Liver (tissue), 8 donors: ENCODE measurements at regions not wholly inside any gene's neighbourhood (a gene's known extent, or its start where the extent isn't known, plus 50 kb on each side); places are given as distances from the start of the nearest gene placed in this dataset.

Experiments
- DNase-seq: peaks from one replicate; pipeline ENCODE4 v3.0.0-alpha.2; 2017; ENCODE audit warnings: low spot score
- H3K27ac ChIP-seq, 2 donors: one replicate each; pipeline ENCODE4 v1.7.0; 2013; ENCODE audit warnings: inconsistent platforms in 2 of 2, low read length in 2 of 2, control low read depth in 1 of 2, low read depth in 1 of 2, mild to moderate bottlenecking in 1 of 2
- H3K27me3 ChIP-seq, 4 donors: one replicate each; pipeline versions ENCODE4 v1.6.1 to v1.7.0; 2013; ENCODE audit warnings: low read length in 3 of 4, inconsistent platforms in 1 of 4, mild to moderate bottlenecking in 1 of 4, moderate library complexity in 1 of 4; ENCODE audit not compliant: control insufficient read depth in 4 of 4, insufficient read depth in 4 of 4
- H3K36me3 ChIP-seq, 4 donors: one replicate each; pipeline versions ENCODE4 v1.6.1 to v1.7.0; 2013; ENCODE audit warnings: low read length in 3 of 4, mild to moderate bottlenecking in 3 of 4, low read depth in 1 of 4, moderate library complexity in 1 of 4; ENCODE audit not compliant: control insufficient read depth in 4 of 4, insufficient read depth in 3 of 4
- H3K4me1 ChIP-seq, 4 donors: one replicate each; pipeline versions ENCODE4 v1.6.1 to v1.7.0; 2013; ENCODE audit warnings: low read length in 3 of 4, mild to moderate bottlenecking in 3 of 4, moderate library complexity in 1 of 4; ENCODE audit not compliant: control insufficient read depth in 4 of 4, insufficient read depth in 4 of 4
- H3K4me3 ChIP-seq, 3 donors: one replicate each; pipeline versions ENCODE4 v1.6.1 to v1.7.0; 2013; ENCODE audit warnings: low read length in 3 of 3, control low read depth in 1 of 3, low read depth in 1 of 3, mild to moderate bottlenecking in 1 of 3
- H3K9ac ChIP-seq, 2 donors: one replicate each; pipeline ENCODE4 v1.7.0; 2013; ENCODE audit warnings: low read length in 2 of 2, mild to moderate bottlenecking in 2 of 2, moderate library complexity in 2 of 2, control low read depth in 1 of 2, low read depth in 1 of 2
- H3K9me3 ChIP-seq, 4 donors: one replicate each; pipeline versions ENCODE4 v1.6.1 to v1.7.0; 2013; ENCODE audit warnings: low read length in 3 of 4; ENCODE audit not compliant: control insufficient read depth in 4 of 4
- EGR1 ChIP-seq, 2 donors: IDR thresholded peaks; 2 replicates each; pipeline ENCODE4 v1.6.1; 2016 to 2018; ENCODE audit warnings: antibody characterized with exemption in 2 of 2, low read depth in 2 of 2
- FOXA1 ChIP-seq: IDR thresholded peaks from 2 replicates; pipeline ENCODE4 v1.6.1; 2016; ENCODE audit warnings: antibody characterized with exemption
- FOXA2 ChIP-seq: IDR thresholded peaks from 2 replicates; pipeline ENCODE4 v1.6.1; 2016; ENCODE audit warnings: antibody characterized with exemption
- GABPA ChIP-seq, 2 donors: IDR thresholded peaks in 1 of 2; conservative IDR thresholded peaks in 1 of 2; 2 replicates each; pipeline ENCODE4 v1.6.1; 2016; ENCODE audit warnings: antibody characterized with exemption in 2 of 2, mild to moderate bottlenecking in 1 of 2, moderate library complexity in 1 of 2
- HNF4A ChIP-seq, 2 donors: conservative IDR thresholded peaks; 2 replicates each; pipeline ENCODE4 v1.6.1; 2016; ENCODE audit warnings: antibody characterized with exemption in 2 of 2, mild to moderate bottlenecking in 2 of 2
- HNF4G ChIP-seq: IDR thresholded peaks from 2 replicates; pipeline ENCODE4 v1.6.1; 2016; ENCODE audit warnings: antibody characterized with exemption
- JUND ChIP-seq, 2 donors: IDR thresholded peaks; 2 replicates each; pipeline ENCODE4 v1.6.1; 2016; ENCODE audit warnings: antibody characterized with exemption in 2 of 2
- NR2F2 ChIP-seq: IDR thresholded peaks from 2 replicates; pipeline ENCODE4 v1.6.1; 2016; ENCODE audit warnings: antibody characterized with exemption
- RAD21 ChIP-seq, 2 donors: IDR thresholded peaks; 2 replicates each; pipeline ENCODE4 v1.6.1; 2016; ENCODE audit warnings: antibody characterized with exemption in 2 of 2, mild to moderate bottlenecking in 2 of 2
- RXRA ChIP-seq, 2 donors: IDR thresholded peaks; 2 replicates each; pipeline ENCODE4 v1.6.1; 2017 to 2018; ENCODE audit warnings: antibody characterized with exemption in 2 of 2, mild to moderate bottlenecking in 1 of 2
- SP1 ChIP-seq: IDR thresholded peaks from 2 replicates; pipeline ENCODE4 v1.6.1; 2018; ENCODE audit warnings: antibody characterized with exemption, mild to moderate bottlenecking
- TAF1 ChIP-seq: conservative IDR thresholded peaks from 2 replicates; pipeline ENCODE4 v1.6.1; 2016; ENCODE audit warnings: antibody characterized with exemption, mild to moderate bottlenecking
- YY1 ChIP-seq: IDR thresholded peaks from 2 replicates; pipeline ENCODE4 v1.6.1; 2016; ENCODE audit warnings: antibody characterized with exemption, mild to moderate bottlenecking
- WGBS: extraction: QIAGEN DNeasy Blood & Tissue Kit; methylation state at CpG from one replicate; pipeline ENCODE4 v1.1.7; 2013; 5-methylcytosine and 5-hydroxymethylcytosine counted together
- TF ChIP-seq, protein P1 (sequence below): IDR thresholded peaks from 2 replicates; pipeline ENCODE4 v1.6.1; 2016; ENCODE audit warnings: antibody characterized with exemption
- TF ChIP-seq, protein P2 (sequence below): fragments of 150-350 bp; IDR thresholded peaks from 2 replicates; pipeline ENCODE4 v1.5.1; 2017; ENCODE audit warnings: improper control_type of control experiment, low read depth, low read length; ENCODE audit not compliant: missing input control
- TF ChIP-seq, protein P3 (sequence below): IDR thresholded peaks from 2 replicates; pipeline ENCODE4 v1.6.1; 2016; ENCODE audit warnings: antibody characterized with exemption, mild to moderate bottlenecking
- TF ChIP-seq, protein P4 (sequence below): IDR thresholded peaks from 2 replicates; pipeline ENCODE4 v1.6.1; 2016; ENCODE audit warnings: antibody characterized with exemption
- TF ChIP-seq, protein P5 (sequence below): IDR thresholded peaks from 2 replicates; pipeline ENCODE4 v1.6.1; 2016; ENCODE audit warnings: antibody characterized with exemption
- donor health status: healthy.
- donor health status: healthy.
- donor health status: healthy.
- donor health status: healthy.
- donor health status: healthy.

DNA sequence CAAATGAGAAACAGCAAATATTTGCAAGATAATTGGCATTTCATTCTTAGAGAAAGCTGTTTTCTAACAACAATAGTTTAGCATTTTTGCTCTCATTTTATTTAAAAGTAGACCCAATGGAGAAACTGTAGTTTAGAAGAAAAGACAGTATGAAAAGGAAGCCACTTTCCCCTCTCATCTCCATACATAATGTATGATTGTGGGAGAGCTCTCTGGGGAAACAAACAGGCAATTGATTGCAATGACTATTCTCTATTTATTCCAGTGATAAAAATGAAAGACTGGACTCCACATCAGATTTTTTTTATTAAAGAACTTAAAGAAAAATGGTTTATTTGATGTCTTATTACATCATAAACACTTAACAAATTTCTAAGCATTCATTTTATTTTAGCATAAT is 116.8 kb upstream of the SASH1 start:
- Histone ChIP-seq H3K4me3 (no peak overlapping the region), H3K4me1 (no peaks in the 10 kb centered on the region), H3K27me3 (no peaks in the 10 kb centered on the region), H3K9me3 (no peaks in the 10 kb centered on the region), H3K36me3 (no peaks in the 10 kb centered on the region), H3K9ac (no peak overlapping the region), H3K27ac (no peak overlapping the region)
- no peak for DNase-seq
- TF ChIP-seq, protein P1, sequence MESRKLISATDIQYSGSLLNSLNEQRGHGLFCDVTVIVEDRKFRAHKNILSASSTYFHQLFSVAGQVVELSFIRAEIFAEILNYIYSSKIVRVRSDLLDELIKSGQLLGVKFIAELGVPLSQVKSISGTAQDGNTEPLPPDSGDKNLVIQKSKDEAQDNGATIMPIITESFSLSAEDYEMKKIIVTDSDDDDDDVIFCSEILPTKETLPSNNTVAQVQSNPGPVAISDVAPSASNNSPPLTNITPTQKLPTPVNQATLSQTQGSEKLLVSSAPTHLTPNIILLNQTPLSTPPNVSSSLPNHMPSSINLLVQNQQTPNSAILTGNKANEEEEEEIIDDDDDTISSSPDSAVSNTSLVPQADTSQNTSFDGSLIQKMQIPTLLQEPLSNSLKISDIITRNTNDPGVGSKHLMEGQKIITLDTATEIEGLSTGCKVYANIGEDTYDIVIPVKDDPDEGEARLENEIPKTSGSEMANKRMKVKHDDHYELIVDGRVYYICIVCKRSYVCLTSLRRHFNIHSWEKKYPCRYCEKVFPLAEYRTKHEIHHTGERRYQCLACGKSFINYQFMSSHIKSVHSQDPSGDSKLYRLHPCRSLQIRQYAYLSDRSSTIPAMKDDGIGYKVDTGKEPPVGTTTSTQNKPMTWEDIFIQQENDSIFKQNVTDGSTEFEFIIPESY: no peak
- TF ChIP-seq HNF4G: no peak
- TF ChIP-seq, protein P2, sequence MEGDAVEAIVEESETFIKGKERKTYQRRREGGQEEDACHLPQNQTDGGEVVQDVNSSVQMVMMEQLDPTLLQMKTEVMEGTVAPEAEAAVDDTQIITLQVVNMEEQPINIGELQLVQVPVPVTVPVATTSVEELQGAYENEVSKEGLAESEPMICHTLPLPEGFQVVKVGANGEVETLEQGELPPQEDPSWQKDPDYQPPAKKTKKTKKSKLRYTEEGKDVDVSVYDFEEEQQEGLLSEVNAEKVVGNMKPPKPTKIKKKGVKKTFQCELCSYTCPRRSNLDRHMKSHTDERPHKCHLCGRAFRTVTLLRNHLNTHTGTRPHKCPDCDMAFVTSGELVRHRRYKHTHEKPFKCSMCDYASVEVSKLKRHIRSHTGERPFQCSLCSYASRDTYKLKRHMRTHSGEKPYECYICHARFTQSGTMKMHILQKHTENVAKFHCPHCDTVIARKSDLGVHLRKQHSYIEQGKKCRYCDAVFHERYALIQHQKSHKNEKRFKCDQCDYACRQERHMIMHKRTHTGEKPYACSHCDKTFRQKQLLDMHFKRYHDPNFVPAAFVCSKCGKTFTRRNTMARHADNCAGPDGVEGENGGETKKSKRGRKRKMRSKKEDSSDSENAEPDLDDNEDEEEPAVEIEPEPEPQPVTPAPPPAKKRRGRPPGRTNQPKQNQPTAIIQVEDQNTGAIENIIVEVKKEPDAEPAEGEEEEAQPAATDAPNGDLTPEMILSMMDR: no peak
- no peak for TF ChIP-seq GABPA (IDR thresholded peaks at IDR 0.05 in 1 of 2, conservative IDR thresholded peaks at IDR 0.05 in 1 of 2)
- TF ChIP-seq SP1: no peak
- no peak for TF ChIP-seq EGR1 (IDR thresholded peaks at IDR 0.05; ENCODE audit: low read depth in 2 of 2)
- TF ChIP-seq FOXA2: no peak
- TF ChIP-seq RAD21 (IDR thresholded peaks at IDR 0.05): no peak

DNA sequence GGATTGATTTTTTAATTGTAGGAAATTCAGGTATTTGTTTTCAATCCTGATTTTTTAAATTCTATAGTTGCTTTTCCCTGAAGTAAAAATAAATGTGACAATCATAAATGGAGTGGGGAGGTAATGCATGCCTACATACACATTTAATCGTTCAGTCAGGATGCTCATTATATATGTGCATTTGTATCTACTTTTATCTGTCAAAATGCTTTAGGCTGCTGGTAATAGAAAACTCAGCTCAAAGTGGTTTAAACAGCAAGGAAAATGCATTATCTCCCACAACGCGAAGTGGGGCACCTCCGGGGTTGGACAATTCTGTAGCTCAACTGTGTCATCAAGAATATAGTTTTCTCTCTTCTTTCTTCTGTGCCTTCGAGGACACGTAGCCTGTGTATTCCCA is 116.4 kb upstream of the SASH1 start:
- H3K27ac ChIP-seq: no peak overlapping the region
- H3K9ac ChIP-seq: no peak overlapping the region
- no peaks in the 10 kb centered on the region for H3K27me3 ChIP-seq
- H3K36me3 ChIP-seq: no peaks in the 10 kb centered on the region
- H3K4me3 ChIP-seq: no peak overlapping the region
- no peak for DNase-seq
- H3K4me1 ChIP-seq: no peaks in the 10 kb centered on the region
- WGBS: 91% methylated on average over 6 of the region's 6 CpGs
- H3K9me3 ChIP-seq: no peaks in the 10 kb centered on the region
- no peak for TF ChIP-seq JUND (IDR thresholded peaks at IDR 0.05)
- TF ChIP-seq FOXA2: no peak
- TF ChIP-seq TAF1: no peak
- TF ChIP-seq GABPA (IDR thresholded peaks at IDR 0.05 in 1 of 2, conservative IDR thresholded peaks at IDR 0.05 in 1 of 2): no peak
- TF ChIP-seq HNF4A (conservative IDR thresholded peaks at IDR 0.05): no peak
- TF ChIP-seq SP1: no peak
- TF ChIP-seq, protein P3, sequence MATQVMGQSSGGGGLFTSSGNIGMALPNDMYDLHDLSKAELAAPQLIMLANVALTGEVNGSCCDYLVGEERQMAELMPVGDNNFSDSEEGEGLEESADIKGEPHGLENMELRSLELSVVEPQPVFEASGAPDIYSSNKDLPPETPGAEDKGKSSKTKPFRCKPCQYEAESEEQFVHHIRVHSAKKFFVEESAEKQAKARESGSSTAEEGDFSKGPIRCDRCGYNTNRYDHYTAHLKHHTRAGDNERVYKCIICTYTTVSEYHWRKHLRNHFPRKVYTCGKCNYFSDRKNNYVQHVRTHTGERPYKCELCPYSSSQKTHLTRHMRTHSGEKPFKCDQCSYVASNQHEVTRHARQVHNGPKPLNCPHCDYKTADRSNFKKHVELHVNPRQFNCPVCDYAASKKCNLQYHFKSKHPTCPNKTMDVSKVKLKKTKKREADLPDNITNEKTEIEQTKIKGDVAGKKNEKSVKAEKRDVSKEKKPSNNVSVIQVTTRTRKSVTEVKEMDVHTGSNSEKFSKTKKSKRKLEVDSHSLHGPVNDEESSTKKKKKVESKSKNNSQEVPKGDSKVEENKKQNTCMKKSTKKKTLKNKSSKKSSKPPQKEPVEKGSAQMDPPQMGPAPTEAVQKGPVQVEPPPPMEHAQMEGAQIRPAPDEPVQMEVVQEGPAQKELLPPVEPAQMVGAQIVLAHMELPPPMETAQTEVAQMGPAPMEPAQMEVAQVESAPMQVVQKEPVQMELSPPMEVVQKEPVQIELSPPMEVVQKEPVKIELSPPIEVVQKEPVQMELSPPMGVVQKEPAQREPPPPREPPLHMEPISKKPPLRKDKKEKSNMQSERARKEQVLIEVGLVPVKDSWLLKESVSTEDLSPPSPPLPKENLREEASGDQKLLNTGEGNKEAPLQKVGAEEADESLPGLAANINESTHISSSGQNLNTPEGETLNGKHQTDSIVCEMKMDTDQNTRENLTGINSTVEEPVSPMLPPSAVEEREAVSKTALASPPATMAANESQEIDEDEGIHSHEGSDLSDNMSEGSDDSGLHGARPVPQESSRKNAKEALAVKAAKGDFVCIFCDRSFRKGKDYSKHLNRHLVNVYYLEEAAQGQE: no peak
- TF ChIP-seq RAD21 (IDR thresholded peaks at IDR 0.05): no peak
- TF ChIP-seq RXRA (IDR thresholded peaks at IDR 0.05): no peak
- TF ChIP-seq, protein P2: no peak
- no peak for TF ChIP-seq YY1
- TF ChIP-seq FOXA1: no peak
- TF ChIP-seq, protein P1: no peak
- TF ChIP-seq HNF4G: no peak
- no peak for TF ChIP-seq EGR1 (IDR thresholded peaks at IDR 0.05; ENCODE audit: low read depth in 2 of 2)
- TF ChIP-seq, protein P4, sequence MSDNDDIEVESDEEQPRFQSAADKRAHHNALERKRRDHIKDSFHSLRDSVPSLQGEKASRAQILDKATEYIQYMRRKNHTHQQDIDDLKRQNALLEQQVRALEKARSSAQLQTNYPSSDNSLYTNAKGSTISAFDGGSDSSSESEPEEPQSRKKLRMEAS: no peak
- TF ChIP-seq NR2F2: no peak
- TF ChIP-seq, protein P5, sequence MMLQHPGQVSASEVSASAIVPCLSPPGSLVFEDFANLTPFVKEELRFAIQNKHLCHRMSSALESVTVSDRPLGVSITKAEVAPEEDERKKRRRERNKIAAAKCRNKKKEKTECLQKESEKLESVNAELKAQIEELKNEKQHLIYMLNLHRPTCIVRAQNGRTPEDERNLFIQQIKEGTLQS: no peak
